ENCODE measurements at regions not wholly inside any gene's neighbourhood (a gene's known extent, or its start where the extent isn't known, plus 50 kb on each side); places are given as distances from the start of the nearest gene placed in this dataset.

GRCh38 chrX:120790552-120790951 lies 85.1 kb downstream of the CT47B1 start:
- no peak for TF ChIP-seq CTCF (IDR thresholded peaks at IDR 0.05)
- TF ChIP-seq EP300 (IDR thresholded peaks at IDR 0.05) = no peak
- TF ChIP-seq POLR2A (IDR thresholded peaks at IDR 0.05) = no peak

All from suprapubic skin (tissue), 3 donors.